ENCODE measurements at regions not wholly inside any gene's neighbourhood (a gene's known extent, or its start where the extent isn't known, plus 50 kb on each side); places are given as distances from the start of the nearest gene placed in this dataset.
"Not testable (repeated sequence)": the region's sequence is repeated elsewhere in the genome, so short reads cannot be mapped to it uniquely, and the experiment has no call there.

GRCh38 chr10:2610946-2611345, 456.4 kb upstream of the PFKP start:
- ATAC-seq (no peak), DNase-seq (ENCODE audit: low spot score in 2 of 2) (no peak)
- Mint-ChIP-seq H3K36me3 (no peaks in the 10 kb centered on the region), H3K4me3 (no peak overlapping the region), H3K4me1 (no peaks in the 10 kb centered on the region), H3K27ac (no peak overlapping the region), H3K9me3 (no peaks in the 10 kb centered on the region)

GRCh38 chr10:2604891-2605290, 462.5 kb upstream of the PFKP start:
- no peaks in the 10 kb centered on the region for H3K4me1 Mint-ChIP-seq
- no peak overlapping the region for H3K27ac Mint-ChIP-seq
- no peaks in the 10 kb centered on the region for H3K9me3 Mint-ChIP-seq
- DNase-seq (ENCODE audit: low spot score in 2 of 2) (no peak), ATAC-seq (no peak)
- H3K4me3 Mint-ChIP-seq: no peak overlapping the region
- no peaks in the 10 kb centered on the region for H3K36me3 Mint-ChIP-seq

GRCh38 chr10:2599571-2599970, 467.8 kb upstream of the PFKP start:
- DNase-seq (ENCODE audit: low spot score in 2 of 2) (no peak), ATAC-seq (peak; percentile 28)
- H3K4me1 Mint-ChIP-seq: no peaks in the 10 kb centered on the region
- no peak overlapping the region for H3K4me3 Mint-ChIP-seq
- no peaks in the 10 kb centered on the region for H3K36me3 Mint-ChIP-seq
- no peak overlapping the region for H3K27ac Mint-ChIP-seq
- no peaks in the 10 kb centered on the region for H3K9me3 Mint-ChIP-seq

GRCh38 chr10:2592360-2593160, 474.8 kb upstream of the PFKP start:
- H3K9me3 Mint-ChIP-seq: no peaks in the 10 kb centered on the region
- H3K36me3 Mint-ChIP-seq: no peaks in the 10 kb centered on the region
- H3K4me3 Mint-ChIP-seq: no peak overlapping the region
- no peaks in the 10 kb centered on the region for H3K4me1 Mint-ChIP-seq
- ATAC-seq: no peak
- H3K27ac Mint-ChIP-seq: no peak overlapping the region
- no peak for DNase-seq (ENCODE audit: low spot score in 2 of 2)

- Mint-ChIP-seq H3K27ac (no peak overlapping the region), H3K9me3 (no peaks in the 10 kb centered on the region), H3K4me1 (no peaks in the 10 kb centered on the region), H3K36me3 (no peaks in the 10 kb centered on the region), H3K4me3 (no peak overlapping the region)
- DNase-seq (ENCODE audit: low spot score in 2 of 2): no peak
- ATAC-seq: no peak
Measured at GRCh38 chr10:2589196-2589595, 478.2 kb upstream of the PFKP start.

- ATAC-seq: no peak
Measured at GRCh38 chr10:2584385-2584784, 483.0 kb upstream of the PFKP start.

GRCh38 chr10:2576892-2577291, 490.5 kb upstream of the PFKP start:
- H3K27ac Mint-ChIP-seq: no peak overlapping the region
- no peak overlapping the region for H3K4me3 Mint-ChIP-seq
- H3K36me3 Mint-ChIP-seq: no peaks in the 10 kb centered on the region
- no peak for ATAC-seq
- no peaks in the 10 kb centered on the region for H3K4me1 Mint-ChIP-seq
- H3K9me3 Mint-ChIP-seq: peaks cover 2% of the 10 kb centered on the region
- no peak for DNase-seq (ENCODE audit: low spot score in 2 of 2)

More at GRCh38 chr10:2584385-2584784, 483.0 kb upstream of the PFKP start:
- no peak overlapping the region for H3K27ac Mint-ChIP-seq
- H3K9me3 Mint-ChIP-seq: no peaks in the 10 kb centered on the region
- no peak overlapping the region for H3K4me3 Mint-ChIP-seq
- DNase-seq (ENCODE audit: low spot score in 2 of 2): no peak
- H3K36me3 Mint-ChIP-seq: no peaks in the 10 kb centered on the region
- H3K4me1 Mint-ChIP-seq: no peaks in the 10 kb centered on the region

GRCh38 chr10:2575460-2575859, 491.9 kb upstream of the PFKP start:
- H3K27ac Mint-ChIP-seq: no peak overlapping the region
- no peaks in the 10 kb centered on the region for H3K36me3 Mint-ChIP-seq
- H3K4me3 Mint-ChIP-seq: no peak overlapping the region
- H3K9me3 Mint-ChIP-seq: peaks cover 2% of the 10 kb centered on the region
- no peaks in the 10 kb centered on the region for H3K4me1 Mint-ChIP-seq
- ATAC-seq (no peak), DNase-seq (ENCODE audit: low spot score in 2 of 2) (no peak)

GRCh38 chr10:2572611-2573010, 494.7 kb upstream of the PFKP start:
- ATAC-seq (no peak), DNase-seq (ENCODE audit: low spot score in 2 of 2) (no peak)
- Mint-ChIP-seq H3K36me3 (no peaks in the 10 kb centered on the region), H3K4me1 (no peaks in the 10 kb centered on the region), H3K9me3 (peaks cover 2% of the 10 kb centered on the region), H3K4me3 (no peak overlapping the region), H3K27ac (no peak overlapping the region)

- H3K27ac Mint-ChIP-seq: no peak overlapping the region
- ATAC-seq: no peak
- H3K9me3 Mint-ChIP-seq: no peaks in the 10 kb centered on the region
- no peaks in the 10 kb centered on the region for H3K36me3 Mint-ChIP-seq
- H3K4me3 Mint-ChIP-seq: no peak overlapping the region
- no peak for DNase-seq (ENCODE audit: low spot score in 2 of 2)
- no peaks in the 10 kb centered on the region for H3K4me1 Mint-ChIP-seq
Measured at GRCh38 chr10:2556883-2557282, 510.5 kb upstream of the PFKP start.

- H3K36me3 Mint-ChIP-seq: no peaks in the 10 kb centered on the region
- no peak overlapping the region for H3K4me3 Mint-ChIP-seq
- ATAC-seq (no peak), DNase-seq (ENCODE audit: low spot score in 2 of 2) (no peak)
- no peaks in the 10 kb centered on the region for H3K9me3 Mint-ChIP-seq
- H3K27ac Mint-ChIP-seq: no peak overlapping the region
- H3K4me1 Mint-ChIP-seq: no peaks in the 10 kb centered on the region
Measured at GRCh38 chr10:2548071-2548470, 519.3 kb upstream of the PFKP start.

GRCh38 chr10:2547606-2548005, 519.7 kb upstream of the PFKP start:
- Mint-ChIP-seq H3K9me3 (no peaks in the 10 kb centered on the region), H3K36me3 (no peaks in the 10 kb centered on the region), H3K4me3 (no peak overlapping the region), H3K4me1 (no peaks in the 10 kb centered on the region), H3K27ac (no peak overlapping the region)
- DNase-seq (ENCODE audit: low spot score in 2 of 2) (no peak), ATAC-seq (no peak)

- H3K36me3 Mint-ChIP-seq; DNase-seq (ENCODE audit: low spot score in 2 of 2); H3K9me3 Mint-ChIP-seq; H3K27ac Mint-ChIP-seq; ATAC-seq; H3K4me3 Mint-ChIP-seq; H3K4me1 Mint-ChIP-seq: not testable (repeated sequence)
Measured at GRCh38 chr10:2546894-2547293, 520.5 kb upstream of the PFKP start.

GRCh38 chr10:2543974-2544373, 523.4 kb upstream of the PFKP start:
- Mint-ChIP-seq H3K27ac (no peak overlapping the region), H3K9me3 (no peaks in the 10 kb centered on the region), H3K36me3 (no peaks in the 10 kb centered on the region), H3K4me1 (no peaks in the 10 kb centered on the region), H3K4me3 (no peak overlapping the region)
- ATAC-seq (no peak), DNase-seq (ENCODE audit: low spot score in 2 of 2) (no peak)

- no peaks in the 10 kb centered on the region for H3K4me1 Mint-ChIP-seq
- ATAC-seq: peak; percentile 47
Measured at GRCh38 chr10:2543142-2543886, 524.0 kb upstream of the PFKP start.

GRCh38 chr10:2541176-2541575, 526.2 kb upstream of the PFKP start:
- H3K27ac Mint-ChIP-seq: no peak overlapping the region
- H3K9me3 Mint-ChIP-seq: no peaks in the 10 kb centered on the region
- H3K4me1 Mint-ChIP-seq: no peaks in the 10 kb centered on the region
- DNase-seq (ENCODE audit: low spot score in 2 of 2) (no peak), ATAC-seq (no peak)
- H3K4me3 Mint-ChIP-seq: no peak overlapping the region
- no peaks in the 10 kb centered on the region for H3K36me3 Mint-ChIP-seq

More at GRCh38 chr10:2543142-2543886, 524.0 kb upstream of the PFKP start:
- DNase-seq (ENCODE audit: low spot score in 2 of 2): no peak
- no peak overlapping the region for H3K4me3 Mint-ChIP-seq
- H3K27ac Mint-ChIP-seq: no peak overlapping the region
- H3K9me3 Mint-ChIP-seq: no peaks in the 10 kb centered on the region
- no peaks in the 10 kb centered on the region for H3K36me3 Mint-ChIP-seq

All from stimulated activated effector memory CD8-positive, alpha-beta T cell treated with anti-CD3 and anti-CD28 coated beads, Interleukin-12 subunit alpha, Interleukin-12 subunit beta, amount 100 ng/mL, for 72 hours (primary cell).